ENCODE measurements at regions not wholly inside any gene's neighbourhood (a gene's known extent, or its start where the extent isn't known, plus 50 kb on each side); places are given as distances from the start of the nearest gene placed in this dataset.

GRCh38 chr12:124624823-124625222 lies 57.4 kb upstream of the NCOR2 start:
- Histone ChIP-seq H2BK20ac (ENCODE audit: low read depth, low read length) (no peak overlapping the region), H3K4ac (ENCODE audit: low read depth, low read length) (no peak overlapping the region), H4K20me1 (ENCODE audit: insufficient read depth, low read length) (no peaks in the 10 kb centered on the region), H3K14ac (replicated peaks; ENCODE audit: low read depth, low read length) (no peak overlapping the region), H3K9me3 (ENCODE audit: control insufficient read depth, insufficient read depth, low read length) (0 out of 2 replicates have a peak, but pooled peaks cover 3% of the 10 kb centered on the region), H3K27me3 (ENCODE audit: control insufficient read depth, insufficient read depth, low read length) (no peaks in the 10 kb centered on the region), H2AFZ (replicated peaks; ENCODE audit: low read length, poor library complexity) (no peak overlapping the region), H2BK120ac (ENCODE audit: low read depth, low read length) (no peak overlapping the region), H3K9me1 (ENCODE audit: insufficient read depth, low read length) (peaks cover 5% of the 10 kb centered on the region), H3K27ac (ENCODE audit: insufficient read depth, low read length) (no peak overlapping the region), H3K4me2 (ENCODE audit: low read depth, low read length) (no peak overlapping the region), H2BK15ac (ENCODE audit: low read depth, low read length) (no peak overlapping the region), H2AK9ac (replicated peaks; ENCODE audit: low read depth, low read length, poor library complexity) (peak overlapping the region; percentile 51), H3K23ac (ENCODE audit: low read depth, low read length) (no peak overlapping the region), H3K79me1 (ENCODE audit: low read depth in 1 of 2, low read length in 2 of 2) (no peaks in the 10 kb centered on the region; a peak in 1 of 4 replicates), H3K36me3 (ENCODE audit: control insufficient read depth, insufficient read depth, low read length) (no peaks in the 10 kb centered on the region), H2AK5ac (ENCODE audit: low read depth, low read length) (no peak overlapping the region), H3K9ac (ENCODE audit: low read depth, low read length) (no peak overlapping the region), H3K4me1 (ENCODE audit: control insufficient read depth, insufficient read depth, low read length) (peaks cover 16% of the 10 kb centered on the region), H4K8ac (ENCODE audit: low read depth in 2 of 2, low read length in 2 of 2) (no peak overlapping the region), H4K5ac (ENCODE audit: low read depth, low read length) (no peak overlapping the region), H4K91ac (ENCODE audit: insufficient read depth, low read depth, low read length) (no peak overlapping the region), H3K56ac (ENCODE audit: extremely low read depth, insufficient read depth, low read length) (no peak overlapping the region), H3K18ac (ENCODE audit: low read depth, low read length) (no peak overlapping the region), H3K4me3 (ENCODE audit: insufficient read depth, low read depth, low read length) (no peak overlapping the region), H2BK5ac (ENCODE audit: low read depth, low read length, poor library complexity, severe bottlenecking) (no peak overlapping the region)
- no TSS peak for BruUV-seq (replicated peaks)
- ChIA-PET POLR2A (ENCODE audit: unreplicated experiment) (no interaction called here), CTCF (no interaction called here)
- no peak for TF ChIP-seq CEBPB (IDR thresholded peaks at IDR 0.05; ENCODE audit: low read depth, low read length)
- no peak for TF ChIP-seq FOS (IDR thresholded peaks at IDR 0.05; ENCODE audit: low read depth, low read length)
- TF ChIP-seq, protein P1, sequence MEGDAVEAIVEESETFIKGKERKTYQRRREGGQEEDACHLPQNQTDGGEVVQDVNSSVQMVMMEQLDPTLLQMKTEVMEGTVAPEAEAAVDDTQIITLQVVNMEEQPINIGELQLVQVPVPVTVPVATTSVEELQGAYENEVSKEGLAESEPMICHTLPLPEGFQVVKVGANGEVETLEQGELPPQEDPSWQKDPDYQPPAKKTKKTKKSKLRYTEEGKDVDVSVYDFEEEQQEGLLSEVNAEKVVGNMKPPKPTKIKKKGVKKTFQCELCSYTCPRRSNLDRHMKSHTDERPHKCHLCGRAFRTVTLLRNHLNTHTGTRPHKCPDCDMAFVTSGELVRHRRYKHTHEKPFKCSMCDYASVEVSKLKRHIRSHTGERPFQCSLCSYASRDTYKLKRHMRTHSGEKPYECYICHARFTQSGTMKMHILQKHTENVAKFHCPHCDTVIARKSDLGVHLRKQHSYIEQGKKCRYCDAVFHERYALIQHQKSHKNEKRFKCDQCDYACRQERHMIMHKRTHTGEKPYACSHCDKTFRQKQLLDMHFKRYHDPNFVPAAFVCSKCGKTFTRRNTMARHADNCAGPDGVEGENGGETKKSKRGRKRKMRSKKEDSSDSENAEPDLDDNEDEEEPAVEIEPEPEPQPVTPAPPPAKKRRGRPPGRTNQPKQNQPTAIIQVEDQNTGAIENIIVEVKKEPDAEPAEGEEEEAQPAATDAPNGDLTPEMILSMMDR (conservative IDR thresholded peaks at IDR 0.05; ENCODE audit: low read depth, low read length): no peak
- TF ChIP-seq USF2 (IDR thresholded peaks at IDR 0.05; ENCODE audit: low read depth, low read length): no peak
- TF ChIP-seq RAD21 (IDR thresholded peaks at IDR 0.05; ENCODE audit: low read length): no peak
- TF ChIP-seq, protein P2, sequence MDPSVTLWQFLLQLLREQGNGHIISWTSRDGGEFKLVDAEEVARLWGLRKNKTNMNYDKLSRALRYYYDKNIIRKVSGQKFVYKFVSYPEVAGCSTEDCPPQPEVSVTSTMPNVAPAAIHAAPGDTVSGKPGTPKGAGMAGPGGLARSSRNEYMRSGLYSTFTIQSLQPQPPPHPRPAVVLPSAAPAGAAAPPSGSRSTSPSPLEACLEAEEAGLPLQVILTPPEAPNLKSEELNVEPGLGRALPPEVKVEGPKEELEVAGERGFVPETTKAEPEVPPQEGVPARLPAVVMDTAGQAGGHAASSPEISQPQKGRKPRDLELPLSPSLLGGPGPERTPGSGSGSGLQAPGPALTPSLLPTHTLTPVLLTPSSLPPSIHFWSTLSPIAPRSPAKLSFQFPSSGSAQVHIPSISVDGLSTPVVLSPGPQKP (IDR thresholded peaks at IDR 0.05; ENCODE audit: borderline replicate concordance, low read depth, low read length): no peak
- no peak for TF ChIP-seq RCOR1 (IDR thresholded peaks at IDR 0.05; ENCODE audit: insufficient replicate concordance, low read length)
- no peak for TF ChIP-seq MAZ (IDR thresholded peaks at IDR 0.05; ENCODE audit: borderline replicate concordance, low read depth, low read length)
- no peak for TF ChIP-seq POLR2A (IDR thresholded peaks at IDR 0.05; ENCODE audit: low read depth, low read length)
- dilution Hi-C loops (cut with HindIII; ENCODE audit: low sequenced_read_pairs, unreplicated experiment) (no loop called here), intact Hi-C loops (cut with micrococcal nuclease) (no loop called here), in situ Hi-C loops (cut with MboI; ENCODE audit: low sequenced_read_pairs) (no loop called here)
- ATAC-seq (ENCODE audit: low read depth) (no peak), DNase-seq (no peak)
- WGBS, 2 experiments (ENCODE audit: extremely low coverage in 2 of 2, insufficient read length in 1 of 2): 92% methylated on average over 6 of the region's 10 CpGs; no CpG with 5 or more reads in 1 of the 2 experiments

Measured in IMR-90 (cell line).